SK-N-SH (cell line): ENCODE measurements at regions not wholly inside any gene's neighbourhood (a gene's known extent, or its start where the extent isn't known, plus 50 kb on each side); places are given as distances from the start of the nearest gene placed in this dataset.

Experiments used
- CTCF ChIA-PET: fragments of 300-600, 350-600 bp; formaldehyde crosslinking; extraction: SDS; loops from one replicate; lab custom pipeline; 2021; lab: Yijun Ruan, JAX
- POLR2A ChIA-PET: fragments of 350-600 bp; sonication (Branson Sonifier 250); formaldehyde crosslinking; extraction: SDS; loops from one replicate; lab custom pipeline; 2020; ENCODE audit warnings: antibody characterized with exemption, inconsistent platforms; lab: Yijun Ruan, JAX
- DNase-seq: peaks from one replicate; pipeline ENCODE4 v3.0.0; 2012
- H2AFZ ChIP-seq: fragments of 200-600 bp; sonication (generic); 2 replicates; pipeline ENCODE4 v1.8.1; 2016; ENCODE audit warnings: antibody characterized with exemption, mild to moderate bottlenecking, low read depth
- H3F3A ChIP-seq: fragments of 200-600 bp; sonication (generic); replicated peaks from 2 replicates; pipeline ENCODE3; 2016; ENCODE audit warnings: antibody characterized with exemption, mild to moderate bottlenecking; ENCODE audit not compliant: insufficient read depth
- H3K27ac ChIP-seq, 2 experiments: fragments of 200-500 bp in 1 of 2; fragments of 200-600 bp in 1 of 2; sonication (Bioruptor generic) in 1 of 2; sonication (generic), shearing (Covaris generic) in 1 of 2; 2 replicates each; pipeline versions ENCODE4 v1.5.1 to v1.6.1; 2014 to 2016; ENCODE audit warnings: low read depth in 2 of 2, inconsistent platforms in 1 of 2, low read length in 1 of 2, mild to moderate bottlenecking in 1 of 2, mixed read lengths in 1 of 2
- H3K27me3 ChIP-seq: fragments of 200-600 bp; sonication (generic), shearing (Covaris generic); 2 replicates; pipeline ENCODE4 v1.6.1; 2016; ENCODE audit warnings: mixed run types; ENCODE audit not compliant: insufficient read depth
- H3K36me3 ChIP-seq, 2 experiments: fragments of 200-500 bp in 1 of 2; fragments of 200-600 bp in 1 of 2; sonication (Bioruptor generic) in 1 of 2; sonication (generic) in 1 of 2; replicated peaks in 1 of 2; 2 replicates each; pipeline versions ENCODE3 to v1.5.1; 2014 to 2016; ENCODE audit warnings: low read length in 1 of 2, mild to moderate bottlenecking in 1 of 2; ENCODE audit not compliant: insufficient read depth in 2 of 2, control insufficient read depth in 1 of 2
- H3K4me1 ChIP-seq, 2 experiments: fragments of 200-500 bp in 1 of 2; fragments of 200-600 bp in 1 of 2; sonication (Bioruptor generic) in 1 of 2; sonication (generic), shearing (Covaris generic) in 1 of 2; 2 replicates each; pipeline versions ENCODE4 v1.5.1 to v1.6.1; 2014 to 2016; ENCODE audit warnings: low read depth in 1 of 2, low read length in 1 of 2, mixed run types in 1 of 2; ENCODE audit not compliant: insufficient read depth in 2 of 2, control insufficient read depth in 1 of 2
- H3K4me2 ChIP-seq: fragments of 200-600 bp; sonication (generic), shearing (Covaris generic); 2 replicates; pipeline ENCODE4 v1.6.1; 2017; ENCODE audit warnings: mixed run types
- H3K4me3 ChIP-seq, 2 experiments: fragments of 200-500 bp in 1 of 2; fragments of 200-600 bp in 1 of 2; sonication (Bioruptor generic) in 1 of 2; sonication (generic), shearing (Covaris generic) in 1 of 2; 2 replicates each; pipeline versions ENCODE4 v1.5.1 to v1.8.1; 2014 to 2016; ENCODE audit warnings: low read depth in 2 of 2, inconsistent platforms in 1 of 2, low read length in 1 of 2, mild to moderate bottlenecking in 1 of 2, mixed read lengths in 1 of 2, moderate library complexity in 1 of 2
- H3K79me2 ChIP-seq: fragments of 200-600 bp; sonication (generic); 2 replicates; pipeline ENCODE4 v1.8.1; 2017; ENCODE audit warnings: mild to moderate bottlenecking; ENCODE audit not compliant: insufficient read depth
- H3K9ac ChIP-seq: fragments of 200-600 bp; sonication (generic); 2 replicates; pipeline ENCODE4 v1.6.1; 2017; ENCODE audit warnings: mixed run types
- H3K9me2 ChIP-seq: fragments of 200-600 bp; sonication (generic); 2 replicates; pipeline ENCODE4 v1.6.1; 2017; ENCODE audit warnings: mixed run types
- H3K9me3 ChIP-seq: fragments of 200-600 bp; sonication (generic); 2 replicates; pipeline ENCODE4 v1.6.1; 2017; ENCODE audit warnings: mixed run types, mild to moderate bottlenecking, moderate library complexity
- H4K20me1 ChIP-seq: fragments of 200-600 bp; sonication (generic); 2 replicates; pipeline ENCODE4 v1.6.1; 2017; ENCODE audit warnings: mild to moderate bottlenecking, mixed run types; ENCODE audit not compliant: insufficient read depth
- CHD2 ChIP-seq: fragments of 150-350 bp; IDR thresholded peaks from 2 replicates; pipeline ENCODE4 v1.6.1; 2018; ENCODE audit warnings: low read length; ENCODE audit not compliant: partially characterized antibody
- EP300 ChIP-seq, 2 experiments: IDR thresholded peaks; 2 replicates each; pipeline versions ENCODE4 v1.4.0 to v1.6.1; 2012; ENCODE audit warnings: borderline replicate concordance in 1 of 2, low read depth in 1 of 2, low read length in 1 of 2
- EZH2phosphoT487 ChIP-seq: fragments of 200-600 bp; sonication (generic); IDR thresholded peaks from 2 replicates; pipeline ENCODE4 v1.6.1; 2017; ENCODE audit warnings: low read depth, mixed run types, mild to moderate bottlenecking, antibody characterized with exemption, moderate library complexity, borderline replicate concordance
- FOXJ3 ChIP-seq: sonication (generic); formaldehyde crosslinking; IDR thresholded peaks from 2 replicates; pipeline ENCODE4 v1.5.1; 2020; ENCODE audit warnings: mild to moderate bottlenecking, missing genetic modification reagents
- GATA2 ChIP-seq: sonication (generic); formaldehyde crosslinking; IDR thresholded peaks from 2 replicates; pipeline ENCODE4 v1.5.0; 2020; ENCODE audit warnings: mild to moderate bottlenecking, missing genetic modification reagents
- IRF3 ChIP-seq: fragments of 150-350 bp; IDR thresholded peaks from 2 replicates; pipeline ENCODE4 v1.6.1; 2016; ENCODE audit warnings: mild to moderate bottlenecking, low read depth, low read length
- JUND ChIP-seq: IDR thresholded peaks from 2 replicates; pipeline ENCODE4 v1.4.0; 2012
- MAX ChIP-seq: IDR thresholded peaks from 2 replicates; pipeline ENCODE4 v1.4.0; 2012; ENCODE audit warnings: low read depth
- MEF2A ChIP-seq: IDR thresholded peaks from 2 replicates; pipeline ENCODE4 v1.4.0; 2012; ENCODE audit warnings: low read depth, borderline replicate concordance
- NFIC ChIP-seq: IDR thresholded peaks from 2 replicates; pipeline ENCODE4 v1.4.0; 2012; ENCODE audit warnings: borderline replicate concordance
- NRF1 ChIP-seq: IDR thresholded peaks from 2 replicates; pipeline ENCODE4 v1.6.1; 2012; ENCODE audit warnings: low read depth, mild to moderate bottlenecking, low read length
- POLR2AphosphoS5 ChIP-seq: IDR thresholded peaks from 2 replicates; pipeline ENCODE4 v1.6.1; 2012; ENCODE audit warnings: low read depth, low read length
- RCOR1 ChIP-seq: fragments of 150-350 bp; IDR thresholded peaks from 2 replicates; pipeline ENCODE4 v1.6.1; 2017; ENCODE audit warnings: antibody characterized with exemption, low read length
- RFX5 ChIP-seq: IDR thresholded peaks from 2 replicates; pipeline ENCODE4 v1.6.1; 2012; ENCODE audit warnings: mild to moderate bottlenecking, improper control_type of control experiment, low read length
- SIN3A ChIP-seq: IDR thresholded peaks from 2 replicates; pipeline ENCODE4 v1.6.1; 2012; ENCODE audit warnings: low read depth, mild to moderate bottlenecking, low read length, moderate library complexity, borderline replicate concordance
- SMC3 ChIP-seq: IDR thresholded peaks from 2 replicates; pipeline ENCODE4 v1.6.1; 2012; ENCODE audit warnings: low read depth, low read length, improper control_type of control experiment
- TAF1 ChIP-seq: IDR thresholded peaks from 2 replicates; pipeline ENCODE4 v1.6.1; 2012; ENCODE audit warnings: low read depth, mild to moderate bottlenecking, low read length, moderate library complexity, borderline replicate concordance
- TCF12 ChIP-seq: IDR thresholded peaks from 2 replicates; pipeline ENCODE4 v1.4.0; 2012
- ZBTB33 ChIP-seq: IDR thresholded peaks from 2 replicates; pipeline ENCODE4 v1.4.0; 2012; ENCODE audit warnings: low read depth, borderline replicate concordance
- WGBS: methylation state at CpG from one replicate; pipeline ENCODE4 v1.1.6; 2017; ENCODE audit warnings: low lambda C conversion rate; 5-methylcytosine and 5-hydroxymethylcytosine counted together

DNA sequence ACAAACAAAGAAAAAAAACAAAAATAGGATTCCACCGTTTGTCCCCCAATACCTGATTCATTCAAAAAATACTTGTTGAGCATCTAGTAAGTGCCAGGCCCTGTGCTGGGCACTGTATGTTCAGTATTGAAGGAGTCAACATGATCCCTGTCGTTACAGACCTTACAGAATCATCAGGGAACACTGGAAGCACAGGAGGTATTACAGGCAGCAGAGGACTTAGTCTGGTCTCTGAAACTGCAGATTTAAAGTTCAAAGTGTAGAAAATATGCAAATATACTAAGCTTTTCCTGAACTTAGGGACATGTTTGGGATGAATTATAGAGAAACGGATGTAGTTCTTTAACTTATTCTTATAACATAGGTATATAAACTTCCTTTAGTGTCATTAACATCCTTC lies 160.7 kb upstream of the RFC3 start (continued):
- TF ChIP-seq IRF3: no peak
- no peak for TF ChIP-seq GATA2 (CRISPR knock-in tag)
- no peak for TF ChIP-seq POLR2AphosphoS5
- no peak for TF ChIP-seq SMC3
- TF ChIP-seq MAX: no peak

DNA sequence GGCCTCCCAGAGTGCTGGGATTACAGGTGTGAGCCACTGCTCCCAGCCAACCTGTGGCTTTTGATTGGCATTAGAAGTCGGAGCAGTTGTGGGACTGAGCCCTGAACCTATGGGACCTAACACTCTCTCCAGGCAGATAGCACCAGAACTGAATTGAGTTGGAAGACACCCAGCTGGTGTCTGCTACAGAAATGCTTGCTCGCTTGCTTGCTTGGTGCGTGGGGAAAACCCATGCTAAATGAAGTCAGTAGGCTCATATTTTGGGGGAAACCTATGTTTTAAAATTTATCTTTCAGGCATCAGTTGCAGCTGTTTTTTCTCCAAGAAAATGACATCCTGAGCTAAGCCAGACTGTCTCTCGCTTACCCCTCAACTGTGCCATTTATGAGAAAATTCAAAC lies 158.5 kb upstream of the RFC3 start:
- DNase-seq: no peak
- H3K4me1 ChIP-seq: no peaks in the 10 kb centered on the region
- H3K9me2 ChIP-seq: no peaks in the 10 kb centered on the region
- no peaks in the 10 kb centered on the region for H3K36me3 ChIP-seq
- H3K4me2 ChIP-seq: no peak overlapping the region
- H2AFZ ChIP-seq: no peak overlapping the region
- CTCF ChIA-PET: no interaction called here
- no peaks in the 10 kb centered on the region for H3K9me3 ChIP-seq
- H3K27ac ChIP-seq: no peak overlapping the region
- no peak overlapping the region for H3K4me3 ChIP-seq
- H3K27me3 ChIP-seq: no peaks in the 10 kb centered on the region; the same call in 1 of the 2 replicates
- POLR2A ChIA-PET: no interaction called here
- TF ChIP-seq SMC3 (no peak), FOXJ3 (no peak), RCOR1 (no peak), EZH2phosphoT487 (no peak)
- no peak overlapping the region for H3K9ac ChIP-seq
- no peaks in the 10 kb centered on the region for H3F3A ChIP-seq
- H4K20me1 ChIP-seq: no peaks in the 10 kb centered on the region
- no peaks in the 10 kb centered on the region for H3K79me2 ChIP-seq
- 55% methylated on average over 1 of the region's 4 CpGs for WGBS

DNA sequence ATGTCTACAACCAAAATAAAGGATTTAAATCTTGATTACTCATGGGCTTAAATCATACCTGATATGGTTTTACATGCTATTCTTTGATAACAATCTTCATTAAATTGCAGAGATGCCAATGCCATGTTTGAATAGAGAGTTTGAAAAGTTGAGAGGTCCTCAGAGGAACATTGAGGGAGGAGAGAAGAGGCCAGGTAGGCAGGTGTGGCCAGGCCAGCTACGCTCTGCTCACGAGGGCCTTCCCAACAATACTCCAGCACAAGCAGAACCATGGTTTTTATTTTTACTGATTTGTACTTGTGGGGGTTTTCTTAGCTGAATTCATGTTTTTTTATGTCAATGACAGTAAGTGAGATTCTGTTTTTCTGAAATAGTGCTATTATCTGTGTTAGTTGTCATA lies 158.1 kb upstream of the RFC3 start:
- ChIA-PET POLR2A (no interaction called here), CTCF (no interaction called here)
- Histone ChIP-seq H3K79me2 (no peaks in the 10 kb centered on the region), H3K27ac (no peak overlapping the region), H3K9me2 (no peaks in the 10 kb centered on the region), H3K9ac (no peak overlapping the region), H3K4me3 (no peak overlapping the region), H3K9me3 (no peaks in the 10 kb centered on the region), H3K36me3 (no peaks in the 10 kb centered on the region), H4K20me1 (no peaks in the 10 kb centered on the region), H3K4me2 (no peak overlapping the region), H2AFZ (no peak overlapping the region), H3F3A (no peaks in the 10 kb centered on the region), H3K27me3 (no peaks in the 10 kb centered on the region; the same call in 1 of the 2 replicates), H3K4me1 (no peaks in the 10 kb centered on the region)
- DNase-seq: no peak
- no peak for TF ChIP-seq NRF1
- no peak for TF ChIP-seq POLR2AphosphoS5
- 80% methylated on average over 2 of the region's 2 CpGs for WGBS

DNA sequence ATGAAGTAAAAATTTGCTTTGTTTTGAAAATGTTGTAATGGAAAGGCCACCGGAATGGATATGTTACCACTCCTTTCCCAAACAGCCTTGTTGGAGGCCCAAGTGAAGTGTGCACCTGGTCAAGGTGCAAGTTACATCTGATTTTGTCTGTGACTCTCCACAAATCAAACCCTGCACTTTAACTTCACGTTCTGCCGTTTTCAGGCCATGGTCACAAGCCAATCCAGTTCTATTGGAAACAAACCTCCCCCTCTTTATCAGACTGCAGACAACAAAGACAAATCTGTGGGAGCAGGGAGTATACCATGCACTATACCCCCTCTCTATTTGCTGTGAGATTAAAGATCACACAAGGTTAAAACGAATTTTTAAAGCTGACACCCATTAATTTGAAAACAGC lies 155.6 kb upstream of the RFC3 start:
- H3K27ac ChIP-seq: no peak overlapping the region
- no peaks in the 10 kb centered on the region; the same call in 1 of the 2 replicates for H3K27me3 ChIP-seq
- H3K79me2 ChIP-seq: no peaks in the 10 kb centered on the region
- no peak overlapping the region for H3K9ac ChIP-seq
- no peaks in the 10 kb centered on the region for H3K9me3 ChIP-seq
- H3K36me3 ChIP-seq: no peaks in the 10 kb centered on the region
- no peaks in the 10 kb centered on the region for H3K9me2 ChIP-seq
- no peak for DNase-seq
- no peak overlapping the region for H3K4me3 ChIP-seq
- no peaks in the 10 kb centered on the region for H3K4me1 ChIP-seq
- no peaks in the 10 kb centered on the region for H3F3A ChIP-seq
- H2AFZ ChIP-seq: no peak overlapping the region
- ChIA-PET POLR2A (no interaction called here), CTCF (no interaction called here)
- no peak overlapping the region for H3K4me2 ChIP-seq
- 64% methylated on average over 4 of the region's 4 CpGs for WGBS
- no peaks in the 10 kb centered on the region for H4K20me1 ChIP-seq
- no peak for TF ChIP-seq SIN3A
- TF ChIP-seq RFX5: no peak
- TF ChIP-seq TCF12: no peak
- TF ChIP-seq NRF1: no peak
- TF ChIP-seq EZH2phosphoT487: no peak
- no peak for TF ChIP-seq NFIC
- TF ChIP-seq MEF2A: no peak
- no peak for TF ChIP-seq ZBTB33
- TF ChIP-seq JUND: no peak
- no peak for TF ChIP-seq CHD2
- TF ChIP-seq TAF1: no peak
- TF ChIP-seq EP300 (IDR thresholded peaks at IDR 0.05; ENCODE audit: borderline replicate concordance in 1 of 2, low read depth in 1 of 2, low read length in 1 of 2): no peak
